Stimulated activated CD4-positive, alpha-beta T cell treated with anti-CD3 and anti-CD28 coated beads, TNF-alpha, amount 100 ng/mL, for 1 hour (primary cell): ENCODE measurements at regions not wholly inside any gene's neighbourhood (a gene's known extent, or its start where the extent isn't known, plus 50 kb on each side); places are given as distances from the start of the nearest gene placed in this dataset.

ENCODE experiments used
- DNase-seq, 3 donors: peaks; one replicate each; pipeline ENCODE4 v3.0.0-alpha.2; 2020; ENCODE audit warnings: low read depth in 3 of 3, low spot score in 1 of 3

DNA sequence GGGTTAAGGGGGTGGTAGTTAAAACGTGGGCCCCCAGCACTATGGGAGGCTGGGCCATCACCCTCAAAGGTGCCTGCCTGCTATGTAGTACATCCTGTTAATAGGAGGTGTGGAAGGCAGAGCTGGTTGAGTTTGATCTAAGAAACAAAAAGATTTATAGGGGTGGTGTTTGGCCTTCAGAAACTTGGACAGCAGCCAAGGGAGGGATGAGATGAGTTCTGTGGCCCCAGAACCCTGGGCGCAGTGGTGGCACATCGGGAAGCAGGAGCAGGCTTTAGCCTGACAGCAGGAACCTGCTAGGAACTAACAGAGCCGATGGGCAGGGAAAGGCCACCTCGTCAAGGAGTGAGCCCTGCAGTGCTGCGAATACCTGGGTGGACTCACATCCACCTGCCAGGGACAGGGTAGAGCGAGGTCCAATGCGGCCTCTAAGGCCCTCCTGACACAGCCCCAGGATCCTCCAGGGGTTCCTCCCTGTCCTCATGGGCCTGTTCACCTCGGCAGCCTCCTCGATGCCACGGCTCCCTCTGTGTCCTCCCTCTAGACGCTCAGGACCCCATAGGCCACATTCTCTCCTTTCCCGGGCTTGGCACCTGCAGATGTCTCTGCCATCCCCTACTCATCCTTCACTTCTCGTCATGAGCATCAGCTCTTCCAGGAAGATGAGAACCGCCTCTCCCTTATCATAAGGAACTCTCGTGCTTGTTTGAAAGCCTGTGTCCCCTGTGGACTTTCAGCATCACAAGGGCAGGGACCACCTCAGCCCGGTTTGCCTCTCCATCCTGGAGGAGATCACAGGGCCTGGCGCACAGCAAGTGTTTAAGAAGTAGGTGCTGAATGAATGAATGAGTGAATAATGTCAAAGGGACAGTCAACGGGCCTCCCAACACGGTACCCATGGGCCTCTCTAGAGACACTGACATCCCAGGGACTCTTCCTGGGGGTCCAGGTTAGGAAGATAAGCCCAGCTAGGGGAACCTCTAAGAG is 103.5 kb upstream of the TNRC6C start:
- no peak for DNase-seq

DNA sequence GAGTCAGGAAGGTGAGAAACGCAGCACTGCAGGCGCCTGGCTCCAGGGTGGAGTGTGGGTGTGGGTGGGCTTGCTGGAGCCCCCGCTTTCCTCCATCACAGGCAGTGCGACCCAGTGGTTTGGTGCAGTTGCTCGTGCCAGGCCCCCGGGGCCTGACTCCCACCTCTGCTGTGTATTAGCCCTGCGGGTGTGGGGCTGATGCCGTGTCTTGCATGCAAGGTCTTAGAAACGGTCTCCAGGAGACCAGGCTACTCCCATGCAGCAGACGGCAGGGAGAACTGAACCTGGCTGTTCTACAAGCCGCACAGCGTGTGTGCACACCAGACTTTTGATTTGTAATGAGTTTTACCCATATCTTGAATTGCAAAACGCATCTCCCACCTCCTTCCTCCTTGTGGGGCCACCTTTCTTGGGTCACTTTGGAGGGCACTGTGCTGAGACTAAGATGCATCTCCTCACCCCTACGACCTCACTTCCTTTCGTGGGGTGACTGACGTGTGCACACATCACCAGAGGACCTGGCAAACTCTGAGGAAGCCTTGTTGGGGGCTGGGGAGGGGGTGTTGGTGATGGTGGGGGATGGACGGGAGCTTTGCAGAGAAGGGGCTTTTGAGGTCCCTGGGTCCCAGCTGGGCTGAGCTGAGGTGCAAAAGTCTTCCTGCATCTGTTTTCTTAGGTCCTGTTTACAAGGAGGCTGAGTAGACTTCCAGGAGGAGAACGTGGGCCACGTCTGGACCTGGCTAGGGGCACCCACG is 101.8 kb upstream of the TNRC6C start:
- DNase-seq, result no peak

DNA sequence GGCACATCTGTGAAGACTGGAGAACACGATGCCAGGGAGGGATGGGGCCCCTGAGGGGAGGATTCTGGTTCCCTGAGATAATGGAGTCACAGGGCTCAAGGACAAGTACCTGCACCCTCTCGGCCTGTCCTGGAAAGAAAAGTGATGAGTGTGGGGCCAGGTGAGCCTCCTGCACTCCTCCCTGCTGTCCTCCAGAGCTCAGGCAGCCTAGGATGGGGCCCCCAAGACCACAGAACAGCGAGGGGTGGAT is 101.3 kb upstream of the TNRC6C start:
- DNase-seq, result no peak

DNA sequence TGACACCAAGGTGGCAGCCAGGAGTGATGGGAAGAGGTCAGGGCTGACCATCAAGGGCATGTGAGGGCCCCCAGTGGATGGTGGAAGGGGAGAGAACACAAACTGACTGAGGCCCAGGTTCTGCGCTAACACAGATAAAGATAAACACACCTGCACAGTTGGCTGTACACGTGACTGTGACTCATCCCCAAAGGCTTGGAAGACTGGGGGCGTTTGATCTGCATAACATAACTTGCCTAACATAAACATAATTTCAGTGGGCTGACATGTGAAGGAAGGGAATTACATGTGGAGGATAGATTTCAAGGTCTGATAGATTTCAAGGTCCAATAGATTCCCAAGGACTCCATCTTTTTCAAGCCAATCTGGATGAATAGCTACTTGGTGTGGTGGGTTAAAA is 100.9 kb upstream of the TNRC6C start:
- no peak for DNase-seq

DNA sequence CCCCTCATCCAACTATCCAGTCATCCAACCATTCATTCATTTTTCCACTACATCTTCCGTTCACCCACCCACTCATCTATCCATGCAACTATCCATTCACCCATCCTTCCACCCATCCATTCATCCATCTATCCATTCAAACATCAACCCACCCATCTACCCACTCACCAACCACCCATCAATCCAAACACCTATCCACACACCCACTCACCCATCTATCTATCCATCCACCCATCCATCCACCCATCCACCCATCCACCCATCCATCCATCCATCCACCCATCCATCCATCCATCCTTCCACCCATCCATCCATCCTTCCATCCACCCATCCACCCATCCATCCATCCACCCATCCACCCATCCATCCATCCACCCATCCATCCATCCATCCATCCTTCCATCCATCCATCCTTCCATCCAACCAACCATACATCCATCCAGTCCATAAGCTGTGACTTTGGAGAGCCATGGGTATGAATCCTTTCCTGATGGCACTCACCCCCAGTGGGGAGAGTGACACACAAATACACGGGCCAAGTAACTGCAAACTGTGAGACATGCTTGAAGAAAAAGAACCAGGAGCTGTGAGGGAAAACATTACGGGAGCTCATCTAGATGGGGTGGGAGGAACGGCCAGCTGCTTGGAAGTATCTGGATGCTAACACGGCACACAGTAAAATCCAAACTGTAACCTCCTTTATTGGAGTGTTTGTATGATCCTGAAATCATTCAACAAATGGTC is 100.0 kb upstream of the TNRC6C start:
- DNase-seq, result no peak

DNA sequence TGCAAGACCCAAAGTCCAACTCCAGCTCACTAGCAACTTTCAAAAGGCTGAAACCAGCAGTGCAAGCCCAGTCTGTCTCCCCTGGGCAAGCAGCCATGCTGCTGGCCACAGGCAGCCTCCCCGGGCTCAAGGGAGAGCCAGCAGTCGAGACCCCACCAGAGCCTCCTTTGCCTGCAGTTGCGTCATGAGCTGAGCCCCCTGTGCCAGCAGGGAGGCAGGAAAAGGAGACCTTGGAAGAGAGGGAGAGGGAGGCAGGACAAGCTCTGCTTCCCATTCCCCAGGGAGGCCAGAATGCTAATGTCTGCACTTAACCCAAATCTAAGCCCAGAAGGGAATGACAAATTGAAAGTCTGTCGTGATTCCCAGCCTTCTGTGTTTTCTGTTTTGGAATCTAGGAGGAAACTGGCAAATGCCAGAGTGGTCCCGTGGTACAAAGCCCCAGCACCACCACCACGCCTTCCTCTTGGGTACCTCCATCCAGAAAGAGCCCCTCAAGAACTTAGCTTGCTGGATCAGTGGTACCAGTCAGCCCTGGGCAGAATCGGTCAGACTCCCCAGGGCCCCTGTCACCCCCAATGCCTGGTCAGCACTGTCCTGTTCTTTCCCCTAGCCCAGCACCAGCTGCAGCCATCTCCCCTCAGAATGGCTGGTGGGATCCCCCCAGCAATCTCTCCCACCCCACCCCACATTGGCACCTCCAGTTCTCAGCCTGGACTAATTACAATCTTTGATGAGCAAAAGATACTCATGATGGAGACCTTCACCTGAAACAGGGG is 99.3 kb upstream of the TNRC6C start:
- DNase-seq, result no peak

DNA sequence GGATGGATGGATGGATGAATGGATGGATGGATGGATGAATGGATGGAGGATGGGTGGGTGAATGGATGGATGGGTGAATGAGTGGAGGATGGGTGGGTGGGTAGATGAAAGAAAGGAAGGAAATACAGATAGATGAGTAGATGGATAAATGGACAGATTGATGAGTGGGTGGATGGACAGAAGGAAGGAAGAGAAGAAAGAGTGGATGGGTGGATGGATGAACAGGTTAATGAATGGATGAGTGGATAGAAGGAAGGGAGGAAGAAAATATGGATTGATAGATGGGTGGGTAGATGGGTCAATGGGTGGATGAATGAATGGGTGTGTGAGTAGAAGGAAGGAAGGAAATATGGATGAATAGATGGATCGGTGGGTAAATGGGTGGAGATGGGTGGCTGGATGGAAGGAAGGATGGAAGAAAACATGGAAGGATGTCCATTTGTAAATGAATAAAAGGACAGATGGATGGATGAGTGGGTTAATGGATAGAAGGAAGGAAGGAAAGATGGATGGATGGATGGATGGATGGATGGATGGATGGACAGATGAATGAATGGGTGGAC is 97.3 kb upstream of the TNRC6C start:
- no peak for DNase-seq

DNA sequence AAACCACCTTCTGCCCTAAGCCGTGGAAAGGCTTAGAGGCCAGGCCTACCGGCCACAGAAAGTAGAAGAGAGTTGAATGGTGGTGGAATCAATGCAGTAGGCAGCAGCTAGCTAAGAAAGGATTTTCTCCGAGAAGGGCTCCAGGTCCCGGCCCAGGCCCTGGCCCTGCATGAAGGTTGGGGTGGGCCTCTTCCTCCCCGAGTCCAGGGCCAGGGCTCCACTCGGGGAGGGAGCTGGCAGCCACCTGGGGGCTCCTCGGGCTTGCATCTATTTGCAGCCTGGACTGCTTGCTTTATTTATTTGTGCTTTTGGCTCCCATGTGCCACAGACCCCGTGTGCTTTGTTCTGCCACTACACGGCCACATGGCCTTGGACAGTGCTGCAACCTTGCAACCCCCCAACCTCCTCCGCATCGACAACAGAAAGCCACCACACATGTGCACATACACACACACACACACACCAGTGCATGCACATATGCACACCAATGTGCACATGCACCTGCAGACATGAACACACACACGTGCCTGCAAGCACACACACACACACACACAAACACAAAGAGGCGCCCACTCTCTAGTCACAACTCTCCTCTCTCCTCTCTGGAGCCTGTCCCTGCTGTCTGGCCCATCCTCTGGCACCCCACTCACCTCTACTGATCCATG is 96.4 kb upstream of the TNRC6C start:
- no peak for DNase-seq

DNA sequence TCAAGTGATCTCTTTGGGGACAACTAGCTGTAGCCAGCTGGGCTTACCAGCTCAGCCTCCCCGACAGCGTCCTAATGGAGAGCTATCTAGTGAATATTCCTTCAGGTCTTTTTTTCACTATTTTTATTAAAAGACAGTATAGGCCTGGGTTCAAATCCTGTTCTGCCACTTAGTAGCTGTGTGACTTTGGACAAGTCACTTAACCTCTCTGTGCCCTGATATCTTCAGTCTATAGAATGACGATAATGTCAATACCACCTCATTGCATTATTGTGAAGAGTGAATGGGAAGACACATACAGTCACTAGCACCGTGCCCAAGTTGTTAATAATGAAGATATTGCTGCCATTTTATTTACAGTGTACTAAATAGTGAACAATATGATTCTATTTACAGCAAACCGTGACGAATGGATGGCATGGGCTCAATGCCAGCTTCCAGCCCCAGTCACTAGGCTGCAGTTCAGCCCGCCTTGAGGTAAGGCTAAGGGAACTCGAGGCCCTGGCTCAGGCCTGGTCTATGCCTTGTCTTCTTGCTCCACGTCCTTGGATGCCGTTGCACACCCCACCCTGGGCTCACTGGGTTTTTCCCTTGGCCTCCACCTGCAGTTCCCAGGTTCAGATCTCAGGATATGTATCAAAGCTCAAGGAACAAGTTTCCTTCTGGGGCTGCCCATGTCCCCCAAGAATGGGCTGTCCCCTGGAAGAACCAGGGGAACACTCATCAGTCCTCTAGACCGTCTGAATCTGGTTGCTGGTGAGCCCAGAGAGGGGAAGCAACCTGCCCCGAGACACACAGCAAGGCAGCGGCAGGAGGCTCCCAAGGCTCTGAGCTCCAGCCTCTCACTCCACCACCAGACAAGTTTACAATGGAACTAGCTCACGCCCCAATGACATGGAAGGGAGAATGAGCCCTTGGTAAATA is 95.4 kb upstream of the TNRC6C start:
- no peak for DNase-seq

DNA sequence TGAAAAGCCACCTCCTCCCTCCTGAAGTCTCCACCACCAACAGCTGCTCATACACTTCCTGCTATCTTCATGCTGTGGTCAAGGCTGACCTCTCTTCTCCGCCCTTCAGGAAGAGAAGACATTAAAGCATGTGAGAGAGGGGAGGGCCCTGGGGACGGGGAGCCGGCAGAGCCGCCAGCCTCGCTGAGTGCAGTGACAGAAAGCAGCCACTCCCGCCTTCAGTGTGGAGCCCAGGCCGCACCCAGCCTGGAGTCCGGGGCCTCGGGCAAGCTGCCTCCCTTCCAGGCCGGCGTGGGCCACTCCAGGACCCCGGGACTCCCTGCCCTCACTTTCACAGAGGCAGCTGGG is 94.7 kb upstream of the TNRC6C start:
- no peak for DNase-seq

DNA sequence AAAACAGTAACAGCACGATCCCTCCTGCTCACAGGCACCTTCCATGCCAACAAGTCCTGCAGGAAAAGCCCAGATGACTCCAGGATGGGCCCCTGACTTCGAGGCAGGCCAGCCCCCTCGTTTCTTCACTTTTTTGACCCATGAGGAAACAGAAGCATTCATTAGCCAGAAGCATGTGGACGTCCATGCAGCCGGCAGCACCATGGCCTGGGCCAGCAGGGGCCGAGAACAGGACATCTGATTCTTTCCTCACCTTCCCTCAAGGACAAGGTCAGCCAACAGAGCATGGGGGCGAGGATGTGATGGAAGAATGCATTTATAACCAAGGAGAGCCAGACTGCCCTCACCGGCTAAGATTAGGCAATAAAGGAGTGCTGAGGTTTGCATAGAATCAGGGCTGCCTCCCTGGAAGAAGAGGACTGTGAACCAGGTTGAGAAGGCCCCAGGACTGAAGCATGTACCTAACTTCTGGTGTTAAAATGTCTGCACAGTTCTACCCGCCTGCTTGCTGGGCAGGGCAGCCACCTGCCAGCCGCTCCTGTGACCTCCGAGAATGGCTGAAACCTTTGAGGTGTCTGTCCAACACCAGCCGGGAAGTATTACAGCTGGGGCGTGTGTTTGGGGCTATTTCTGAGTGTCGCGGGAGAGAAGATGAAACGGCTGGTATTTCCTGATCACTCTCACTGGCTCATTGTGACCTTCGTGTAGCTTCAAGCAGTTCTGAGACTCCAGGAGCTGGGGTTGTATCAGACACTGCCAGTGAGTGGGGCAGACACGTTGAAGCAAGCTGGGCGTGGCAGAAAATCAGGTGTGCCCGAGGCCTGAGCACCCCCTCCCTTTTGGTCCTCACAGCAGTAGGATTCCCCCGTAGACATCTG is 94.0 kb upstream of the TNRC6C start:
- DNase-seq, result no peak

DNA sequence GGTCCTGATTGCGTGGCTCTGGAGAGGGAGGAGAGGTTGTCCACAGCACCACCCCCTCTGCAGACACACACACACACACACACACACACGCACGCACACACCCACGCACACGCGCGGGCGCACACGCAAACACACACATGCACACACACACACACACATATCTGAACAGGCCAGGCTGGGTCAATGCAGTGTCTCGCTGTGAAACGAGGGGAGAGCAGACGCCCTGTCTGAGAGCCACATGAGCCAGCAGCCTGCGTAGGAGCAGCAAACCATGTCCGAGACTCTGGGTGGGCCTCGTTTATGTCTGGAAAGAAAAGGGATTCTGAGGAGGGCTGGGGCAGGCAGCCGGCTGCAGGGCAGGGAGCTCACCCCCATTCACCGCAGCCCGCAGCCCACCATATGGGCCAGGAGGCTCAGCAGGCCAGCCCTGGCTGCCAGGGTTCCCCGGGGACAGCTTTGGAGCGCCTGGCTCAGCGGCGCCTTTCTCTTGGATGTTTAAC is 93.3 kb upstream of the TNRC6C start:
- no peak for DNase-seq

DNA sequence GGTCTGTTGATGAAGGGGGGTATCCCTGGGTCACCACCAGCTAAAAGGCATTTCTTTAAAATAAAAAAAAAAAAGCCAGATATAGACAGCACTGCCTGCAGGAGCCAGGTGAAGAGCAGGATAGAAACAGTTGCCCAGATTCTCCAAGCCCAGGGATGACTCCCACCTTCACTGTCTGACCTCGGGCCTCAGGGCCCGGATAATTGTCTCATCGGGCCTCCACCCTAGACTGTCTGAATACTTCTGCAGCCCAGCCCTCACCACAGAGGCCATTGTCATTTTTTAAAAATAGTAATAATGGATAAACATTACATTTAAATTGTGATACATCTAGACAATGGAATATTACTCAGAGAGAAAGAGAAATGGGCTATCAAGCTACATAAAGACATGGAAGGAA is 92.8 kb upstream of the TNRC6C start:
- no peak for DNase-seq

DNA sequence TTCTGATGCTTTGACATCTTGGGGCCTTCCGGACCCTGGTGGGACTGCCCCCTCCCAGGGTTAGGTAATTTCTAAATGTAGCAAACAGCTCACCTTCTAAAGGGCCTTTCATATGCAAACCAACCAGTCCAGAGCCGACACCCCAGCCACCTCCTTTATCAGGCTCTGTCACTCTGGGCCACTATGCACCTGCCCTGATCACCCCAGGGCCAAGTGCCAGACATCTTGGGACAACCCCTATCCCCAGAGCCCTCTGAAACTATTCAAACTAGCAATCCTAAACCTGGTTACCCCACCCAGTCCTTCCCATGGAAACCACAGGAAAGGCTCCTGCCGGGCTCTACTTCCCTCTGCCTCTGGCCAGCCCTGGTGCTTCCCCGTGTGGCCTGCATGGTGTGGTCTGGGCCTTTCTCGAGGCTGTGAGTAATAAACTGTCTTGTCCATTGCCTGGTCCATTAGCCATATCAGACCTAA is 91.2 kb upstream of the TNRC6C start:
- no peak for DNase-seq

DNA sequence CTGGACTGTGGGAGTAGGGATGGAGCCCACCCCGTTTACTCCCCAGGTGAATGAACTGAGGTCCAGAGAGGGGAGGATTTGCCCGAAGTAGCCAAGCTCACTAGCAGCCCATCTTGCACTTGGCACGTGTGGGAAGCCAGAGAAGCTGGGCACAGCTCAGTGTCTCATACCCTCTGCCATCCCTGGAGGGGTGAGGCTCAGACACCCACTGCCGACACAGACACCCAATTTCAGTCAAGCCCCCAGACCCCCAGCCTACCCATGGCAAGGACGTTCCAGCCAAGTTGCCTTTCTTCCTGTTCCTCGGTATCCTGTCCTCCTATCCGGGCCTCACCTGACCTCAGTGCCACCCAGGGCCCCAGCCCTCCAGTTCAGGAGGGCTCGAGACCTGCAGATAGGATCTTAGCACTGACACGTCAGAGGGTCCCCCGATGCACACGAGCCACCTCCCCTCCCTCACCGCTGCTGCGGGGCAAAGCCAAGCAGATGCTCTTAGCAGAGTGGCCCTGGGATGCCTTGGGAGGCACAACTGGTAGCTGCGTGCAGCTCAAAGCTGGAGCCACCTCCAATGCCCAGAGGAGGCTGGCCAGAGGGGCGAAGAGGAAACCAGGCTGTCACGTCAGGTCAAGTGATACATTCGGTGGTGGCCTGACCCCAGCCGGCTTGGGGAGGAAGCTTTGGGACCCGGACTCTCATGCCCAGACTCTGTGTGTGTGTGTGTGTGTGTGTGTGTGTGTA is 90.4 kb upstream of the TNRC6C start:
- no peak for DNase-seq

DNA sequence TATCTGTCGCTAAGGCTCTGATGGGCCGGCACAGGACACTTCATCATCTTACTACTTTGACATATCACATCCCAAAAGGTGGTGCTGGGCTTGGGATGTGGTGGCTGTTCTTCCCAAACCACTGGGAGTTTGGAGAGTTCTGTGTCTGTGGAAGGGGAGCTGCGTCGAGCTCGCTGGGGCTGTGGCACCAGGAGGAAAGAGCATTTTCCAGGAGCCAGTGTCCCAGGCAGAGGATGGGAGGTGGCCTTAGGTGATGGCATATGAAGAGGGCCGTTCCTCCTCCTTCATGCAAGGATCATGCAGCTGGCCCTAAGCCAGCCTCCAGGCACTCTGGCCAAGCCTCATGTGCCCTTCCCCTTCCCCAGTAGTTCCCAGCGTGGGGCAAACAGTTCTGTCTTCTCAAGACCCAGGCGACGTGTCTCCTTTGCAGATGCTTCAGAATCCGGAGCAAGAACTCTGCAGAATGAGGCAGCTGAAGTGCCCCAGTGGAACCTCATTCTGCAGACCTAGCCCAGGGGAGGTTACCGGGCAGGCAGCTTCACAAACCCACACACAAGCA is 89.4 kb upstream of the TNRC6C start:
- no peak for DNase-seq

DNA sequence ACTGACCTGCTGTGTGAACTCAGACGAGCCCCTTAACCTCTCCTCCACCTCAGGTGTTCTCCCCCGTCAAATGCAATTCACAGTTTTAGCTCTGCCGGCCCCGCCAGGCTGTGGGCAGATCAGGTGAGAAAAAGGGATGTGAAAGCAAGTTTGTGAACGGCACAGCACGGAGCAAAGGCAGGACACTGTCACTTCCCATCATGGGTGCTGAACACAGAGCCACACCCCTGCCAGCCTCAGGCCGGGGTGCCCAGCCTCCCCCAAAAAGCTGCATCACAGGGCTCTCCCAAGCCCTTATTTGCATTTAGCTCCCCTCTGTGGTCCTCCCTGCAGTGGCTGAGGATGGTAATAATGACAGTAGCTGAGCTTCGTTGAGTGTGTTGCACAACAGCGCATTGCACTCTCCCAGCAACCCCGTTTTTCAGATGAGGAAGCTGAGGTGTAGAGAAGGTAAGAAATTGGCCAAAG is 88.8 kb upstream of the TNRC6C start:
- no peak for DNase-seq
